GM12865 (cell line): ENCODE measurements at regions not wholly inside any gene's neighbourhood (a gene's known extent, or its start where the extent isn't known, plus 50 kb on each side); places are given as distances from the start of the nearest gene placed in this dataset.

Source experiments
- DNase-seq: peaks from one replicate; pipeline ENCODE4 v3.0.0; 2010; ENCODE audit warnings: low read depth
- H3K4me3 ChIP-seq: 2 replicates; pipeline ENCODE4 v1.5.1; 2011; ENCODE audit warnings: mild to moderate bottlenecking, low read depth, low read length, control low read depth
- CTCF ChIP-seq: IDR thresholded peaks from 2 replicates; pipeline ENCODE4 v1.5.1; 2011; ENCODE audit warnings: low read length, control low read depth, low read depth, inconsistent platforms; ENCODE audit not compliant: insufficient read depth; ENCODE audit errors: missing control alignments

GRCh38 chr3:117172426-117172825, 462.8 kb downstream of the TUSC7 start:
- no peak for DNase-seq
- no peak overlapping the region for H3K4me3 ChIP-seq
- TF ChIP-seq CTCF = no peak

- H3K4me3 ChIP-seq = no peak overlapping the region
- TF ChIP-seq CTCF = no peak
- DNase-seq = no peak
Observed at GRCh38 chr3:117181222-117181621, 471.6 kb downstream of the TUSC7 start.

GRCh38 chr3:117184574-117184973, 475.0 kb downstream of the TUSC7 start:
- no peak for TF ChIP-seq CTCF

GRCh38 chr3:117191245-117191644, 481.7 kb downstream of the TUSC7 start:
- H3K4me3 ChIP-seq = no peak overlapping the region
- no peak for DNase-seq
- no peak for TF ChIP-seq CTCF

More at GRCh38 chr3:117184574-117184973, 475.0 kb downstream of the TUSC7 start:
- H3K4me3 ChIP-seq = no peak overlapping the region
- DNase-seq = no peak

- H3K4me3 ChIP-seq = no peak overlapping the region
- no peak for TF ChIP-seq CTCF
- peak; percentile 30 for DNase-seq
Observed at GRCh38 chr3:117192888-117193287, 483.3 kb downstream of the TUSC7 start.

GRCh38 chr3:117193390-117193789, 483.8 kb downstream of the TUSC7 start:
- DNase-seq = no peak

More at GRCh38 chr3:117193390-117193789, 483.8 kb downstream of the TUSC7 start:
- H3K4me3 ChIP-seq = no peak overlapping the region
- peak; percentile 9 for TF ChIP-seq CTCF
